ENCODE measurements at regions not wholly inside any gene's neighbourhood (a gene's known extent, or its start where the extent isn't known, plus 50 kb on each side); places are given as distances from the start of the nearest gene placed in this dataset.

- Histone ChIP-seq H3K27ac (no peak overlapping the region), H3K4me3 (no peak overlapping the region), H3K27me3 (no peaks in the 10 kb centered on the region), H3K36me3 (no peaks in the 10 kb centered on the region), H3K4me1 (ENCODE audit: low read depth) (no peaks in the 10 kb centered on the region), H3K9me3 (ENCODE audit: low read depth) (no peaks in the 10 kb centered on the region)
- DNase-seq (ENCODE audit: low read depth in 1 of 2, low spot score in 1 of 2) = no peak
- no peak for TF ChIP-seq CTCF (IDR thresholded peaks at IDR 0.05; ENCODE audit: low read depth, low read length)
Measured at GRCh38 chr12:127711108-127711507, 555.9 kb upstream of the TMEM132C start.

- no peak for TF ChIP-seq CTCF (IDR thresholded peaks at IDR 0.05; ENCODE audit: low read depth, low read length)
Measured at GRCh38 chr12:127712561-127712960, 554.4 kb upstream of the TMEM132C start.

GRCh38 chr12:127716166-127716565 lies 550.8 kb upstream of the TMEM132C start:
- no peaks in the 10 kb centered on the region for H3K4me1 ChIP-seq (ENCODE audit: low read depth)
- no peak overlapping the region for H3K4me3 ChIP-seq
- H3K9me3 ChIP-seq (ENCODE audit: low read depth) = no peaks in the 10 kb centered on the region
- no peaks in the 10 kb centered on the region for H3K27me3 ChIP-seq
- H3K36me3 ChIP-seq = no peaks in the 10 kb centered on the region
- no peak for DNase-seq (ENCODE audit: low read depth in 1 of 2, low spot score in 1 of 2)
- H3K27ac ChIP-seq = no peak overlapping the region
- TF ChIP-seq CTCF (IDR thresholded peaks at IDR 0.05; ENCODE audit: low read depth, low read length) = no peak

More at GRCh38 chr12:127712561-127712960, 554.4 kb upstream of the TMEM132C start:
- no peak for DNase-seq (ENCODE audit: low read depth in 1 of 2, low spot score in 1 of 2)
- Histone ChIP-seq H3K27ac (no peak overlapping the region), H3K4me3 (no peak overlapping the region), H3K9me3 (ENCODE audit: low read depth) (no peaks in the 10 kb centered on the region), H3K36me3 (no peaks in the 10 kb centered on the region), H3K4me1 (ENCODE audit: low read depth) (no peaks in the 10 kb centered on the region), H3K27me3 (no peaks in the 10 kb centered on the region)

GRCh38 chr12:127717278-127717677 lies 549.7 kb upstream of the TMEM132C start:
- no peak for TF ChIP-seq CTCF (IDR thresholded peaks at IDR 0.05; ENCODE audit: low read depth, low read length)
- DNase-seq (ENCODE audit: low read depth in 1 of 2, low spot score in 1 of 2) = no peak
- Histone ChIP-seq H3K4me1 (ENCODE audit: low read depth) (no peaks in the 10 kb centered on the region), H3K27ac (no peak overlapping the region), H3K36me3 (no peaks in the 10 kb centered on the region), H3K9me3 (ENCODE audit: low read depth) (no peaks in the 10 kb centered on the region), H3K27me3 (no peaks in the 10 kb centered on the region), H3K4me3 (no peak overlapping the region)

- DNase-seq (ENCODE audit: low read depth in 1 of 2, low spot score in 1 of 2) = no peak
- TF ChIP-seq CTCF (IDR thresholded peaks at IDR 0.05; ENCODE audit: low read depth, low read length) = no peak
- Histone ChIP-seq H3K27me3 (no peaks in the 10 kb centered on the region), H3K4me1 (ENCODE audit: low read depth) (no peaks in the 10 kb centered on the region), H3K9me3 (ENCODE audit: low read depth) (no peaks in the 10 kb centered on the region), H3K4me3 (no peak overlapping the region), H3K27ac (no peak overlapping the region), H3K36me3 (no peaks in the 10 kb centered on the region)
Measured at GRCh38 chr12:127720334-127720733, 546.6 kb upstream of the TMEM132C start.

- Histone ChIP-seq H3K27ac (no peak overlapping the region), H3K36me3 (no peaks in the 10 kb centered on the region), H3K4me1 (ENCODE audit: low read depth) (no peaks in the 10 kb centered on the region), H3K27me3 (no peaks in the 10 kb centered on the region), H3K9me3 (ENCODE audit: low read depth) (no peaks in the 10 kb centered on the region), H3K4me3 (no peak overlapping the region)
- TF ChIP-seq CTCF (IDR thresholded peaks at IDR 0.05; ENCODE audit: low read depth, low read length) = no peak
- no peak for DNase-seq (ENCODE audit: low read depth in 1 of 2, low spot score in 1 of 2)
Measured at GRCh38 chr12:127722611-127723010, 544.4 kb upstream of the TMEM132C start.
